Osteocyte (in vitro differentiated cells): ENCODE measurements at regions not wholly inside any gene's neighbourhood (a gene's known extent, or its start where the extent isn't known, plus 50 kb on each side); places are given as distances from the start of the nearest gene placed in this dataset.

Experiments used
- DNase-seq: peaks from one replicate; pipeline ENCODE4 v3.0.0; 2021; ENCODE audit warnings: mixed read lengths; ENCODE audit not compliant: unreplicated experiment; ENCODE audit errors: extremely low spot score
- H3K27ac Mint-ChIP-seq: one replicate; pipeline ENCODE4 v1.8.0; 2021; ENCODE audit warnings: mild to moderate bottlenecking, mixed read lengths; ENCODE audit not compliant: unreplicated experiment
- H3K27me3 Mint-ChIP-seq: one replicate; pipeline ENCODE4 v1.8.0; 2021; ENCODE audit warnings: mixed read lengths; ENCODE audit not compliant: unreplicated experiment
- H3K36me3 Mint-ChIP-seq: one replicate; pipeline ENCODE4 v1.8.0; 2021; ENCODE audit warnings: mixed read lengths; ENCODE audit not compliant: unreplicated experiment
- H3K4me1 Mint-ChIP-seq: one replicate; pipeline ENCODE4 v1.8.0; 2021; ENCODE audit warnings: mixed read lengths; ENCODE audit not compliant: unreplicated experiment
- H3K4me3 Mint-ChIP-seq: one replicate; pipeline ENCODE4 v1.8.0; 2021; ENCODE audit warnings: mild to moderate bottlenecking, moderate library complexity, mixed read lengths; ENCODE audit not compliant: unreplicated experiment
- H3K9me3 Mint-ChIP-seq: one replicate; pipeline ENCODE4 v1.8.0; 2021; ENCODE audit warnings: mixed read lengths; ENCODE audit not compliant: unreplicated experiment
- CTCF ChIP-seq: fragments of 200-600 bp; sonication (generic); IDR thresholded peaks from 2 replicates; pipeline ENCODE4 v1.5.0; 2021; ENCODE audit warnings: antibody characterized with exemption, mild to moderate bottlenecking, moderate library complexity

- H3K4me3 Mint-ChIP-seq, result no peak overlapping the region
- no peak for TF ChIP-seq CTCF
- H3K36me3 Mint-ChIP-seq, result no peaks in the 10 kb centered on the region
- H3K9me3 Mint-ChIP-seq, result peaks cover 2% of the 10 kb centered on the region
- no peaks in the 10 kb centered on the region for H3K4me1 Mint-ChIP-seq
- H3K27ac Mint-ChIP-seq, result no peak overlapping the region
- peaks cover 39% of the 10 kb centered on the region for H3K27me3 Mint-ChIP-seq
- DNase-seq, result no peak
These were observed 73.3 kb upstream of the FNDC3A start for GRCh38 chr13:48902368-48902767.

GRCh38 chr13:48904668-48905290, 70.9 kb upstream of the FNDC3A start:
- no peak overlapping the region for H3K27ac Mint-ChIP-seq
- H3K27me3 Mint-ChIP-seq, result peaks cover 41% of the 10 kb centered on the region
- no peaks in the 10 kb centered on the region for H3K36me3 Mint-ChIP-seq
- H3K4me3 Mint-ChIP-seq, result no peak overlapping the region
- no peak for TF ChIP-seq CTCF
- H3K4me1 Mint-ChIP-seq, result no peaks in the 10 kb centered on the region
- DNase-seq, result no peak
- H3K9me3 Mint-ChIP-seq, result peaks cover 4% of the 10 kb centered on the region

GRCh38 chr13:48906200-48906599, 69.5 kb upstream of the FNDC3A start:
- H3K27me3 Mint-ChIP-seq, result peaks cover 39% of the 10 kb centered on the region
- H3K4me3 Mint-ChIP-seq, result no peak overlapping the region
- H3K4me1 Mint-ChIP-seq, result no peaks in the 10 kb centered on the region
- H3K27ac Mint-ChIP-seq, result no peak overlapping the region
- no peaks in the 10 kb centered on the region for H3K36me3 Mint-ChIP-seq
- H3K9me3 Mint-ChIP-seq, result peaks cover 4% of the 10 kb centered on the region
- TF ChIP-seq CTCF, result no peak
- no peak for DNase-seq

GRCh38 chr13:48908381-48909055, 67.2 kb upstream of the FNDC3A start:
- DNase-seq, result no peak
- Mint-ChIP-seq H3K27me3 (peaks cover 33% of the 10 kb centered on the region), H3K4me3 (no peak overlapping the region), H3K27ac (no peak overlapping the region), H3K36me3 (no peaks in the 10 kb centered on the region), H3K9me3 (peaks cover 4% of the 10 kb centered on the region), H3K4me1 (no peaks in the 10 kb centered on the region)
- no peak for TF ChIP-seq CTCF

- Mint-ChIP-seq H3K27me3 (peaks cover 29% of the 10 kb centered on the region), H3K4me3 (no peak overlapping the region), H3K4me1 (no peaks in the 10 kb centered on the region), H3K27ac (no peak overlapping the region), H3K9me3 (peaks cover 4% of the 10 kb centered on the region), H3K36me3 (no peaks in the 10 kb centered on the region)
- no peak for TF ChIP-seq CTCF
- DNase-seq, result no peak
These were observed 66.7 kb upstream of the FNDC3A start for GRCh38 chr13:48909056-48909389.
